Tibial nerve (tissue), 4 donors: ENCODE measurements at regions not wholly inside any gene's neighbourhood (a gene's known extent, or its start where the extent isn't known, plus 50 kb on each side); places are given as distances from the start of the nearest gene placed in this dataset.

Experiments used
- DNase-seq, 2 donors: peaks; one replicate each; pipeline ENCODE4 v3.0.0-alpha.2; 2019; ENCODE audit warnings: low spot score in 2 of 2
- H3K27ac ChIP-seq, 4 donors: fragments of 200-600 bp; sonication (generic) in 3 of 4; one replicate each; pipeline ENCODE4 v1.5.1; 2017 to 2019; ENCODE audit warnings: mild to moderate bottlenecking in 1 of 4
- H3K27me3 ChIP-seq, 2 donors: fragments of 200-600 bp; sonication (generic) in 1 of 2; one replicate each; pipeline versions ENCODE4 v1.5.1 to v1.6.0; 2017 to 2019
- H3K36me3 ChIP-seq, 3 donors: fragments of 200-600 bp; sonication (generic); one replicate each; pipeline ENCODE4 v1.5.1; 2018 to 2019
- H3K4me1 ChIP-seq, 4 donors: fragments of 200-600 bp; sonication (generic) in 3 of 4; one replicate each; pipeline ENCODE4 v1.5.1; 2017 to 2019
- H3K4me3 ChIP-seq, 4 donors: fragments of 200-600 bp; sonication (generic) in 3 of 4; one replicate each; pipeline ENCODE4 v1.5.1; 2017 to 2019; ENCODE audit warnings: mild to moderate bottlenecking in 1 of 4, moderate library complexity in 1 of 4
- H3K9me3 ChIP-seq, 4 donors: fragments of 200-600 bp; sonication (generic) in 3 of 4; one replicate each; pipeline ENCODE4 v1.5.1; 2017 to 2019
- EP300 ChIP-seq, 2 donors: sonication (generic); formaldehyde crosslinking; IDR thresholded peaks; one replicate each; pipeline ENCODE4 v1.6.1; 2017; ENCODE audit warnings: antibody characterized with exemption in 2 of 2, mild to moderate bottlenecking in 1 of 2
- POLR2A ChIP-seq, 2 donors: fragments of 450-650 bp; IDR thresholded peaks; one replicate each; pipeline ENCODE4 v1.6.1; 2017; ENCODE audit warnings: antibody characterized with exemption in 2 of 2, mild to moderate bottlenecking in 2 of 2, moderate library complexity in 2 of 2
- WGBS, 2 donors: methylation state at CpG; one replicate each; pipeline ENCODE4 v1.1.5; 2018; 5-methylcytosine and 5-hydroxymethylcytosine counted together
- TF ChIP-seq, protein P1 (sequence below), 5 experiments: fragments of 200-600 bp in 3 of 5; fragments of 450-650 bp in 2 of 5; sonication (generic) in 3 of 5; IDR thresholded peaks; one replicate each; pipeline ENCODE4 v1.5.1; 2016 to 2019; ENCODE audit warnings: antibody characterized with exemption in 5 of 5, mild to moderate bottlenecking in 3 of 5, moderate library complexity in 2 of 5

DNA sequence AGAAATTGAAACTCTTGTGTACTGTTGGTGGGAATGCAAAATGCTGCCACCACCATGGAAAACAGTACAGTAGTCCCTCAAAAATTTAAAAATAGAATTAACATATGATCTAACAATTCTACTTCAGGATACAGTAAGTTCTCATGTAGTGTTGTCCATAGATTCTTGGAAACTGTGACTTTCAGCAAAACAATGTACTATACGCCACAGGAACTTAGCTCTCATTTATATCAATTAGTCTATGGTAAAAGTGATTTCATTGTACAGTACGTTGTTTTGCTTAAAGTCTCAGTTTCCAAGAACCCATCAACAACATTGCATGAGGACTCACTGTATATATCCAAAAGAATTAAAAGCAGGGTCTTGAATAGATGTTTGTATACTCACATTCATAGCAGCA, 233.5 kb upstream of the GAS1 start:
- H3K4me1 ChIP-seq, result peaks cover 0 to 4% (median 0%) of the 10 kb centered on the region in 4 donors
- peaks cover 0 to 15% (median 0%) of the 10 kb centered on the region in 4 donors for H3K9me3 ChIP-seq
- 63 to 70% methylated on average over 2 of the region's 2 CpGs for WGBS, 2 donors
- DNase-seq, result no peak
- TF ChIP-seq POLR2A (IDR thresholded peaks at IDR 0.05), result no peak
- TF ChIP-seq EP300 (IDR thresholded peaks at IDR 0.05), result no peak
- TF ChIP-seq, protein P1, sequence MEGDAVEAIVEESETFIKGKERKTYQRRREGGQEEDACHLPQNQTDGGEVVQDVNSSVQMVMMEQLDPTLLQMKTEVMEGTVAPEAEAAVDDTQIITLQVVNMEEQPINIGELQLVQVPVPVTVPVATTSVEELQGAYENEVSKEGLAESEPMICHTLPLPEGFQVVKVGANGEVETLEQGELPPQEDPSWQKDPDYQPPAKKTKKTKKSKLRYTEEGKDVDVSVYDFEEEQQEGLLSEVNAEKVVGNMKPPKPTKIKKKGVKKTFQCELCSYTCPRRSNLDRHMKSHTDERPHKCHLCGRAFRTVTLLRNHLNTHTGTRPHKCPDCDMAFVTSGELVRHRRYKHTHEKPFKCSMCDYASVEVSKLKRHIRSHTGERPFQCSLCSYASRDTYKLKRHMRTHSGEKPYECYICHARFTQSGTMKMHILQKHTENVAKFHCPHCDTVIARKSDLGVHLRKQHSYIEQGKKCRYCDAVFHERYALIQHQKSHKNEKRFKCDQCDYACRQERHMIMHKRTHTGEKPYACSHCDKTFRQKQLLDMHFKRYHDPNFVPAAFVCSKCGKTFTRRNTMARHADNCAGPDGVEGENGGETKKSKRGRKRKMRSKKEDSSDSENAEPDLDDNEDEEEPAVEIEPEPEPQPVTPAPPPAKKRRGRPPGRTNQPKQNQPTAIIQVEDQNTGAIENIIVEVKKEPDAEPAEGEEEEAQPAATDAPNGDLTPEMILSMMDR (IDR thresholded peaks at IDR 0.05), result no peak
- no peak overlapping the region for H3K27ac ChIP-seq
- no peaks in the 10 kb centered on the region for H3K27me3 ChIP-seq
- no peak overlapping the region for H3K4me3 ChIP-seq
- no peaks in the 10 kb centered on the region for H3K36me3 ChIP-seq

DNA sequence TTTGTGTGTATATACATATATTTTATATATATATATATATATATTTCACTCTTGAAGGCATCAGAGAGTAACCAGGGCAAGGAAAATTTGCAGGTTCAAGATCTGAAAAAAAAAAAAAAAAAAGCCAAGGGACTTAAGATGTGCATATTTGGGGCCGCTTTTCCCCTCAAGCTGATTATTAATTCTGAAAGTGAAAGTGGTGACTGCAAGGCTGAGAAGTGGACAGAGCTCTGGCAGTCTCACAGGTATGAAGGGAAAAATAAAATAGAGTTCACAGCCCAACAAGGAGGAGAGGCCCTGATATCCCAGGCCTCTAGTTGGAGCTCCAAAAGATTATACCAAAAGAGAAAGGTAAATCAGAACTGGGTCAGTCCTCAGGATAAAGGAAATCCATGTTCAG, 234.4 kb upstream of the GAS1 start:
- no peak overlapping the region for H3K4me3 ChIP-seq
- no peaks in the 10 kb centered on the region for H3K27me3 ChIP-seq
- no peak overlapping the region for H3K27ac ChIP-seq
- no peaks in the 10 kb centered on the region for H3K36me3 ChIP-seq
- TF ChIP-seq, protein P1 (IDR thresholded peaks at IDR 0.05), result no peak
- TF ChIP-seq EP300 (IDR thresholded peaks at IDR 0.05) (no peak), POLR2A (IDR thresholded peaks at IDR 0.05) (no peak)
- peaks cover 0 to 4% (median 0%) of the 10 kb centered on the region in 4 donors for H3K4me1 ChIP-seq
- 84 to 96% methylated on average over 1 of the region's 1 CpG for WGBS, 2 donors
- no peak for DNase-seq
- peaks cover 0 to 15% (median 0%) of the 10 kb centered on the region in 4 donors for H3K9me3 ChIP-seq

DNA sequence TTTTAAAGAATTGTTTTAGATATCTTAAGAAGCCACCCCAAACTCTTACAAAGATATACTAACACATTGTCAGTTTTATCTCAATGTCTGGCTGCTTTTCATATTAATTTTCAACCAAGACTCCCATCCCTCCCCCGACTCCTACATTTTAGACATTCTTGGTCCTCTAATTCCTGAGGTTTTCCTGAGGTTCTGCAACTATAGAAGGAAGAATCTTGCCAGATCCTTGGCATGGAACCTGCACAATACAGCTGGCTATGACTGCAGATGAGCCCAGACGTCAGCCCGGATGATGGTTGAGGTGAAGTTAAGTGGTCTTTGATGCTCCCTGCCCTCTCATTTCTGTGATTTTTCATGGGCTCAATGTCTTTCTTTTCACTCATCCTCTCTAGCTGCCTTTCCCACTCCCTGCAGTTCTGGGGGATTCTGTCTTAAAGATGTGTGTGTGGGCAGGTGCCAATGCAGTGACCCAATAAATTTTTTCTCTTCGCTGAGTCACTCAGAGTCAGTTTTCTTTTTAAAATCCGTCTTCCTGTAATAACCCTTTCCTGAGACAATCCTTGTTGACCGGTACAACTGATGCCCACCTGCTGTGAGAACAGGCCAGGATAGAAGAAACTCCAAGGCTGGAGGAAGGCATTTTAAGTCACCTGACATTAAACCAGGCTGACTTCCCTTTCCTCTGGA, 237.8 kb upstream of the GAS1 start:
- Histone ChIP-seq H3K9me3 (peaks cover 0 to 15% (median 0%) of the 10 kb centered on the region in 4 donors), H3K4me1 (no peaks in the 10 kb centered on the region), H3K27me3 (no peaks in the 10 kb centered on the region), H3K27ac (no peak overlapping the region), H3K4me3 (no peak overlapping the region), H3K36me3 (no peaks in the 10 kb centered on the region)
- DNase-seq, result no peak
- 80 to 82% methylated on average over 6 of the region's 6 CpGs for WGBS, 2 donors
- TF ChIP-seq EP300 (IDR thresholded peaks at IDR 0.05) (no peak), POLR2A (IDR thresholded peaks at IDR 0.05) (no peak)
- TF ChIP-seq, protein P1 (IDR thresholded peaks at IDR 0.05), result no peak

DNA sequence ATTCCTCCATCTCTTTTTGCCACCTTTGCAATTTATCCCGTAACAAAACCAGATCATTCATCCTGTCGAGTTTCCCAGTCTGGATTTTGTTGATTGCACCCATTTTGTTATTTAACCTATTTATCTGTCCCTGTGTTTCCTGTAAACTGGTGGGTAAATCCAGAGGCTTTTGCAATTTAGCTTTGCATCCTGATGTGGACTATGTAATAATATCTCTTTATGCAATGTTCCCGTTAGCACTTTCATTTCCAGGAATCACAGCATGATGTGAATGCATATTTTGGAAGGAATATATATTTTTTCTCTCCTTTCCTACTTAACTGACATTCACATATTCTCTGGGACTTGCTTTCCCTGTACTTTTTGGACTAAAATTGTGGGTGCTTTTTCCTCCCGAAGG, 240.3 kb upstream of the GAS1 start:
- DNase-seq, result no peak
- WGBS, 2 donors, result 83 to 87% methylated on average over 4 of the region's 4 CpGs
- Histone ChIP-seq H3K27me3 (no peaks in the 10 kb centered on the region), H3K9me3 (peaks cover 0 to 10% (median 0%) of the 10 kb centered on the region in 4 donors), H3K27ac (no peak overlapping the region), H3K4me3 (no peak overlapping the region), H3K36me3 (no peaks in the 10 kb centered on the region), H3K4me1 (no peaks in the 10 kb centered on the region)
- no peak for TF ChIP-seq POLR2A (IDR thresholded peaks at IDR 0.05)
- TF ChIP-seq EP300 (IDR thresholded peaks at IDR 0.05), result no peak
- TF ChIP-seq, protein P1 (IDR thresholded peaks at IDR 0.05), result no peak

DNA sequence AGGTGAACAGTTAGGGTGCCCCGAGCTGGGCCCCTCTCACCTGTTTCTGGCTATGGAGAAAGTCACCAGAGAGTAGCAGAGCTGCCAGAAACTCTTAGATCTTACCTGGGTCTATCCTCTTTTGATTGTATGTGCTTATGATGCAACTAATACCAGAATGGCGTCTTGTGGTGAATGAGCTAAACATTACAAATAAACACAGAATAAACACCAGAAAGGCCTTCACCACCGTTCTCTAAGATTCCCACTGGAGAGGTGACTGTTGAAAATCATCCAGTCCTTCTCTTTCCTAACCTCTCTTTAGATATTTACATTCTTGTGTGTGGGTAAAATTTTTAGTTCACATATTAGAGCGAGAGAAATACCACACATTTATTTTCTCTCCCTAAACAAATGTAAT, 241.7 kb upstream of the GAS1 start:
- Histone ChIP-seq H3K27me3 (no peaks in the 10 kb centered on the region), H3K4me1 (peaks cover 0 to 6% (median 0%) of the 10 kb centered on the region in 4 donors), H3K27ac (no peak overlapping the region), H3K36me3 (no peaks in the 10 kb centered on the region), H3K4me3 (no peak overlapping the region), H3K9me3 (no peaks in the 10 kb centered on the region)
- TF ChIP-seq EP300 (IDR thresholded peaks at IDR 0.05) (no peak), POLR2A (IDR thresholded peaks at IDR 0.05) (no peak)
- TF ChIP-seq, protein P1 (IDR thresholded peaks at IDR 0.05), result no peak
- no peak for DNase-seq
- WGBS, 2 donors, result 90 to 93% methylated on average over 4 of the region's 4 CpGs
